ENCODE measurements at regions not wholly inside any gene's neighbourhood (a gene's known extent, or its start where the extent isn't known, plus 50 kb on each side); places are given as distances from the start of the nearest gene placed in this dataset.

- Histone ChIP-seq H3K79me2 (ENCODE audit: insufficient read depth, low read length) (no peaks in the 10 kb centered on the region), H3K9me3 (ENCODE audit: low read length) (no peaks in the 10 kb centered on the region), H3K36me3 (replicated peaks in 1 of 2; ENCODE audit: control insufficient read depth in 1 of 2, insufficient read depth in 2 of 2, low read length in 2 of 2) (no peaks in the 10 kb centered on the region), H3K27ac (ENCODE audit: extremely low read length, insufficient read depth, low read length) (no peak overlapping the region), H3K4me1 (ENCODE audit: insufficient read depth, low read length) (no peaks in the 10 kb centered on the region), H4K20me1 (ENCODE audit: insufficient read depth, low read length) (no peaks in the 10 kb centered on the region), H3K27me3 (ENCODE audit: control insufficient read depth in 1 of 2, insufficient read depth in 2 of 2, low read length in 2 of 2) (no peaks in the 10 kb centered on the region), H3K9ac (ENCODE audit: insufficient read depth, low read depth, low read length) (no peak overlapping the region), H2AFZ (ENCODE audit: low read length) (no peak overlapping the region), H3K4me3 (replicated peaks in 1 of 3; ENCODE audit: insufficient read depth in 1 of 3, low read depth in 2 of 3, low read length in 3 of 3) (no peak overlapping the region), H3K4me2 (ENCODE audit: low read depth, low read length) (no peak overlapping the region)
- FAIRE-seq (no peak), DNase-seq (ENCODE audit: low spot score) (no peak), ATAC-seq (no peak)
- in situ Hi-C loops (cut with HindIII; ENCODE audit: extremely low pct_ligation_motif_present, low pct_unique_long_range_greater_than_20kb), result no loop called here
- BruUV-seq (replicated peaks), result no TSS peak
- ChIA-PET POLR2A (no interaction called here), CTCF (ENCODE audit: low intra/inter-chr PET ratio, low total read pairs) (no interaction called here)
- intact Hi-C loops (cut with micrococcal nuclease; ENCODE audit: unreplicated experiment), result no loop called here
- TF ChIP-seq ZNF776 (CRISPR knock-in tag; IDR thresholded peaks at IDR 0.05) (no peak), ZNF549 (CRISPR knock-in tag; IDR thresholded peaks at IDR 0.05) (no peak), ZNF576 (CRISPR knock-in tag; IDR thresholded peaks at IDR 0.05) (no peak), ZNF761 (CRISPR knock-in tag; conservative IDR thresholded peaks at IDR 0.05) (no peak), ATF1 (CRISPR knock-in tag; IDR thresholded peaks at IDR 0.05) (no peak), ZNF550 (CRISPR knock-in tag; IDR thresholded peaks at IDR 0.05; ENCODE audit: borderline replicate concordance) (no peak), NCOA5 (CRISPR knock-in tag; IDR thresholded peaks at IDR 0.05) (no peak), ZNF574 (CRISPR knock-in tag; IDR thresholded peaks at IDR 0.05) (no peak), ZNF317 (CRISPR knock-in tag; IDR thresholded peaks at IDR 0.05) (no peak), ZBTB7A (CRISPR knock-in tag; IDR thresholded peaks at IDR 0.05) (no peak), ZNF737 (CRISPR knock-in tag; IDR thresholded peaks at IDR 0.05; ENCODE audit: borderline replicate concordance) (no peak)
- WGBS (ENCODE audit: low lambda C conversion rate), result 35% methylated on average over 2 of the region's 2 CpGs
Measured at GRCh38 chr10:94172332-94172731, 178.6 kb downstream of the PLCE1 start.
